ENCODE measurements at regions not wholly inside any gene's neighbourhood (a gene's known extent, or its start where the extent isn't known, plus 50 kb on each side); places are given as distances from the start of the nearest gene placed in this dataset.

- CTCF ChIA-PET = no interaction called here
- intact Hi-C loops (cut with micrococcal nuclease) = no loop called here
- H3K79me2 ChIP-seq (ENCODE audit: low read length) = no peaks in the 10 kb centered on the region
- H3K9me3 ChIP-seq (ENCODE audit: low read length) = no peaks in the 10 kb centered on the region
- no peak overlapping the region for H3K27ac ChIP-seq (ENCODE audit: low read length)
- H3K9ac ChIP-seq (ENCODE audit: low read length) = no peak overlapping the region
- no peaks in the 10 kb centered on the region for H3K9me2 ChIP-seq (replicated peaks; ENCODE audit: low read length)
- H3K4me1 ChIP-seq (ENCODE audit: insufficient read depth, low read length) = no peaks in the 10 kb centered on the region
- no peaks in the 10 kb centered on the region for H3F3A ChIP-seq (ENCODE audit: low read length, unreplicated experiment)
- H3K4me2 ChIP-seq (ENCODE audit: low read length) = no peak overlapping the region
- H3K4me3 ChIP-seq (ENCODE audit: low read length) = no peak overlapping the region
- BruUV-seq (replicated peaks) = no TSS peak
- TF ChIP-seq EZH2 (IDR thresholded peaks at IDR 0.05; ENCODE audit: low read length, unreplicated experiment) (no peak), EZH2phosphoT487 (IDR thresholded peaks at IDR 0.05; ENCODE audit: borderline replicate concordance, low read length) (no peak), CTCF (conservative IDR thresholded peaks at IDR 0.05; ENCODE audit: low read depth, low read length) (no peak)
- no peaks in the 10 kb centered on the region for H3K27me3 ChIP-seq (ENCODE audit: low read length)
- no peaks in the 10 kb centered on the region for H4K20me1 ChIP-seq (ENCODE audit: low read length)
- POLR2A ChIA-PET (ENCODE audit: unreplicated experiment) = no interaction called here
- no peak for DNase-seq
- H2AFZ ChIP-seq (ENCODE audit: low read length) = no peak overlapping the region
- no peaks in the 10 kb centered on the region for H3K36me3 ChIP-seq (ENCODE audit: low read depth, low read length)
- no peak for ATAC-seq
These were observed 424.9 kb downstream of the FGF9 start for GRCh38 chr13:22095794-22096193.

GRCh38 chr13:22099585-22099984 is 428.7 kb downstream of the FGF9 start:
- intact Hi-C loops (cut with micrococcal nuclease) = no loop called here
- Histone ChIP-seq H3K4me3 (ENCODE audit: low read length) (no peak overlapping the region), H3K4me1 (ENCODE audit: insufficient read depth, low read length) (no peaks in the 10 kb centered on the region), H4K20me1 (ENCODE audit: low read length) (no peaks in the 10 kb centered on the region), H3K4me2 (ENCODE audit: low read length) (no peak overlapping the region), H3F3A (ENCODE audit: low read length, unreplicated experiment) (no peaks in the 10 kb centered on the region), H3K79me2 (ENCODE audit: low read length) (no peaks in the 10 kb centered on the region), H3K9me3 (ENCODE audit: low read length) (no peaks in the 10 kb centered on the region), H3K27me3 (ENCODE audit: low read length) (no peaks in the 10 kb centered on the region), H3K27ac (ENCODE audit: low read length) (no peak overlapping the region), H3K36me3 (ENCODE audit: low read depth, low read length) (no peaks in the 10 kb centered on the region), H3K9me2 (replicated peaks; ENCODE audit: low read length) (no peaks in the 10 kb centered on the region), H2AFZ (ENCODE audit: low read length) (no peak overlapping the region), H3K9ac (ENCODE audit: low read length) (no peak overlapping the region)
- DNase-seq (no peak), ATAC-seq (no peak)
- CTCF ChIA-PET = no interaction called here
- no TSS peak for BruUV-seq (replicated peaks)
- TF ChIP-seq CTCF (conservative IDR thresholded peaks at IDR 0.05; ENCODE audit: low read depth, low read length) = no peak
- TF ChIP-seq EZH2 (IDR thresholded peaks at IDR 0.05; ENCODE audit: low read length, unreplicated experiment) = no peak
- TF ChIP-seq EZH2phosphoT487 (IDR thresholded peaks at IDR 0.05; ENCODE audit: borderline replicate concordance, low read length) = no peak
- POLR2A ChIA-PET (ENCODE audit: unreplicated experiment) = no interaction called here

- Histone ChIP-seq H3K9me2 (replicated peaks; ENCODE audit: low read length) (no peaks in the 10 kb centered on the region), H3F3A (ENCODE audit: low read length, unreplicated experiment) (no peaks in the 10 kb centered on the region), H3K4me3 (ENCODE audit: low read length) (no peak overlapping the region), H3K79me2 (ENCODE audit: low read length) (no peaks in the 10 kb centered on the region), H3K36me3 (ENCODE audit: low read depth, low read length) (no peaks in the 10 kb centered on the region), H2AFZ (ENCODE audit: low read length) (no peak overlapping the region), H3K9me3 (ENCODE audit: low read length) (no peaks in the 10 kb centered on the region), H3K27me3 (ENCODE audit: low read length) (no peaks in the 10 kb centered on the region), H3K4me2 (ENCODE audit: low read length) (no peak overlapping the region), H3K9ac (ENCODE audit: low read length) (no peak overlapping the region), H4K20me1 (ENCODE audit: low read length) (no peaks in the 10 kb centered on the region), H3K4me1 (ENCODE audit: insufficient read depth, low read length) (peaks cover 4% of the 10 kb centered on the region; the same call in 1 of the 2 replicates), H3K27ac (ENCODE audit: low read length) (no peak overlapping the region)
- POLR2A ChIA-PET (ENCODE audit: unreplicated experiment) = no interaction called here
- intact Hi-C loops (cut with micrococcal nuclease) = loop anchor here (10.0 kb wide), 1 partner anchor 467 kb away; no protein-coding TSS in a partner anchor
- DNase-seq (no peak), ATAC-seq (no peak)
- no TSS peak for BruUV-seq (replicated peaks)
- TF ChIP-seq EZH2 (IDR thresholded peaks at IDR 0.05; ENCODE audit: low read length, unreplicated experiment) (no peak), EZH2phosphoT487 (IDR thresholded peaks at IDR 0.05; ENCODE audit: borderline replicate concordance, low read length) (no peak), CTCF (conservative IDR thresholded peaks at IDR 0.05; ENCODE audit: low read depth, low read length) (no peak)
- CTCF ChIA-PET = no interaction called here
These were observed 431.4 kb downstream of the FGF9 start for GRCh38 chr13:22102271-22102670.
